ENCODE measurements at regions not wholly inside any gene's neighbourhood (a gene's known extent, or its start where the extent isn't known, plus 50 kb on each side); places are given as distances from the start of the nearest gene placed in this dataset.

- H3K9ac ChIP-seq (replicated peaks; ENCODE audit: extremely low read depth, insufficient read depth, low read length) = no peak overlapping the region
- no peaks in the 10 kb centered on the region for H3K79me2 ChIP-seq (ENCODE audit: control insufficient read depth, insufficient read depth, low read length)
- H3K4me3 ChIP-seq (replicated peaks in 1 of 3; ENCODE audit: insufficient read depth in 1 of 3, low read depth in 1 of 3, low read length in 3 of 3) = no peak overlapping the region
- no peaks in the 10 kb centered on the region for H3K9me1 ChIP-seq (replicated peaks; ENCODE audit: control insufficient read depth, extremely low read depth, insufficient read depth, low read length)
- BruUV-seq (replicated peaks) = no TSS peak
- no peaks in the 10 kb centered on the region for H3K9me3 ChIP-seq (replicated peaks; ENCODE audit: control insufficient read depth, insufficient read depth, low read length)
- H3K4me1 ChIP-seq (ENCODE audit: control insufficient read depth, extremely low read depth, insufficient read depth, low read length) = no peaks in the 10 kb centered on the region
- FAIRE-seq (no peak), DNase-seq (ENCODE audit: low read depth, low spot score) (no peak)
- CTCF ChIA-PET = interaction anchor here (1.5 to 1.7 kb wide), 2 partner anchors 10 to 22 kb away, joined by 3 read pairs; no protein-coding TSS in a partner anchor
- no peak overlapping the region for H3K4me2 ChIP-seq (ENCODE audit: insufficient read depth, low read length)
- no peak overlapping the region for H3K27ac ChIP-seq (ENCODE audit: insufficient read depth, low read depth, low read length)
- no peaks in the 10 kb centered on the region for H3K27me3 ChIP-seq (ENCODE audit: control insufficient read depth in 2 of 2, insufficient read depth in 2 of 2, low read length in 2 of 2)
- no peak for TF ChIP-seq EZH2 (IDR thresholded peaks at IDR 0.05; ENCODE audit: borderline replicate concordance, low read depth, low read length, severe bottlenecking)
- no peak for TF ChIP-seq FOS (IDR thresholded peaks at IDR 0.05; ENCODE audit: borderline replicate concordance, insufficient read depth, low read length)
- TF ChIP-seq POLR2AphosphoS5 (IDR thresholded peaks at IDR 0.05; ENCODE audit: insufficient read depth, low read depth, low read length) = no peak
- no peak for TF ChIP-seq POLR2A (IDR thresholded peaks at IDR 0.05; ENCODE audit: low read depth, low read length)
- no peak for TF ChIP-seq CTCF (IDR thresholded peaks at IDR 0.05; ENCODE audit: extremely low read depth in 1 of 2, insufficient read depth in 1 of 2, low read depth in 1 of 2, low read length in 2 of 2)
- no peak for TF ChIP-seq MYC (IDR thresholded peaks at IDR 0.05; ENCODE audit: low read depth, low read length)
- no peak for TF ChIP-seq JUN (IDR thresholded peaks at IDR 0.05; ENCODE audit: borderline replicate concordance, insufficient read depth, insufficient read length, low read depth)
- no peak for TF ChIP-seq GATA2 (IDR thresholded peaks at IDR 0.05; ENCODE audit: insufficient read depth, insufficient read length, low read depth, low read length)
- TF ChIP-seq MAX (IDR thresholded peaks at IDR 0.05; ENCODE audit: insufficient read depth, insufficient read length) = no peak
- POLR2A ChIA-PET = no interaction called here
- intact Hi-C loops (cut with micrococcal nuclease) = no loop called here
- H2AFZ ChIP-seq (ENCODE audit: low read depth, low read length) = no peak overlapping the region
- no peaks in the 10 kb centered on the region for H3K36me3 ChIP-seq (ENCODE audit: control insufficient read depth in 2 of 2, extremely low read depth in 1 of 2, insufficient read depth in 2 of 2, low read length in 2 of 2)
- no peaks in the 10 kb centered on the region for H4K20me1 ChIP-seq (replicated peaks; ENCODE audit: control insufficient read depth, extremely low read depth, insufficient read depth, low read length)
- dilution Hi-C loops (cut with MboI; ENCODE audit: extremely low pct_ligation_motif_present, low sequenced_read_pairs) = no loop called here
These were observed 457.7 kb upstream of the MAF start for GRCh38 chr16:80058214-80058613.

Measured in endothelial cell of umbilical vein (primary cell).